Esophagus muscularis mucosa (tissue), 3 donors: ENCODE measurements at regions not wholly inside any gene's neighbourhood (a gene's known extent, or its start where the extent isn't known, plus 50 kb on each side); places are given as distances from the start of the nearest gene placed in this dataset.
"Not testable (repeated sequence)": the region's sequence is repeated elsewhere in the genome, so short reads cannot be mapped to it uniquely, and the experiment has no call there.

Source experiments
- POLR2A ChIP-seq: fragments of 450-650 bp; IDR thresholded peaks from one replicate; pipeline ENCODE4 v1.6.1; 2017; ENCODE audit warnings: antibody characterized with exemption, moderate library complexity, mild to moderate bottlenecking, low read depth
- TF ChIP-seq, protein P1 (sequence below), 3 experiments: fragments of 200-600 bp in 2 of 3; fragments of 450-650 bp in 1 of 3; sonication (generic) in 2 of 3; IDR thresholded peaks; one replicate each; pipeline ENCODE4 v1.5.1; 2017 to 2019; ENCODE audit warnings: antibody characterized with exemption in 3 of 3, mild to moderate bottlenecking in 2 of 3, moderate library complexity in 1 of 3

DNA sequence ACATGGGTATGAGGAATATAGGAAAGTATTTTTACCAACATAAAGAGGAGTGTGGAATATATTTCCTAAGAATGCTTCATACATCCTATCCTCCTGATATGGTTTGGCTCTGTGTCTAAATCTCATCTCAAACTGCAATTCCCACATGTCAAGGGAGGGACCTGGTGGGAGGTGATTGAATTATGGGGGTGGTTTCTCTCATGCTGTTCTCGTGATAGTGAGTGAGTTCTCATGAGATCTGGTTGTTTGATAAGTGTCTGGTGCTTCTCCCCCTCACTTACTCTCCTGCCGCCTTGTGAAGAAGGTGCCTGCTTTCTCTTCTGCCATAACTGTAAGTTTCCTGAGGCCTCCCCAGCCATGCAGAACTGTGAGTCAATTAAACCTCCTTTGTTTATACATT lies 62.2 kb upstream of the CYRIA start:
- not testable (repeated sequence) for TF ChIP-seq POLR2A
- TF ChIP-seq, protein P1, sequence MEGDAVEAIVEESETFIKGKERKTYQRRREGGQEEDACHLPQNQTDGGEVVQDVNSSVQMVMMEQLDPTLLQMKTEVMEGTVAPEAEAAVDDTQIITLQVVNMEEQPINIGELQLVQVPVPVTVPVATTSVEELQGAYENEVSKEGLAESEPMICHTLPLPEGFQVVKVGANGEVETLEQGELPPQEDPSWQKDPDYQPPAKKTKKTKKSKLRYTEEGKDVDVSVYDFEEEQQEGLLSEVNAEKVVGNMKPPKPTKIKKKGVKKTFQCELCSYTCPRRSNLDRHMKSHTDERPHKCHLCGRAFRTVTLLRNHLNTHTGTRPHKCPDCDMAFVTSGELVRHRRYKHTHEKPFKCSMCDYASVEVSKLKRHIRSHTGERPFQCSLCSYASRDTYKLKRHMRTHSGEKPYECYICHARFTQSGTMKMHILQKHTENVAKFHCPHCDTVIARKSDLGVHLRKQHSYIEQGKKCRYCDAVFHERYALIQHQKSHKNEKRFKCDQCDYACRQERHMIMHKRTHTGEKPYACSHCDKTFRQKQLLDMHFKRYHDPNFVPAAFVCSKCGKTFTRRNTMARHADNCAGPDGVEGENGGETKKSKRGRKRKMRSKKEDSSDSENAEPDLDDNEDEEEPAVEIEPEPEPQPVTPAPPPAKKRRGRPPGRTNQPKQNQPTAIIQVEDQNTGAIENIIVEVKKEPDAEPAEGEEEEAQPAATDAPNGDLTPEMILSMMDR (IDR thresholded peaks at IDR 0.05) = not testable (repeated sequence)
